Ovary (tissue), 3 donors: ENCODE measurements at regions not wholly inside any gene's neighbourhood (a gene's known extent, or its start where the extent isn't known, plus 50 kb on each side); places are given as distances from the start of the nearest gene placed in this dataset.

Experiments
- CTCF ChIP-seq, 3 donors: fragments of 450-650 bp in 2 of 3; fragments of 200-600 bp in 1 of 3; IDR thresholded peaks; one replicate each; pipeline versions ENCODE4 v1.5.1 to v1.8.0; 2016 to 2022; ENCODE audit warnings: antibody characterized with exemption in 3 of 3, mild to moderate bottlenecking in 1 of 3
- POLR2A ChIP-seq: fragments of 450-650 bp; IDR thresholded peaks from one replicate; pipeline ENCODE4 v1.6.1; 2017; ENCODE audit warnings: antibody characterized with exemption, mild to moderate bottlenecking, moderate library complexity
- donor health status: DM: no; HTN: no; CAD: no.

DNA sequence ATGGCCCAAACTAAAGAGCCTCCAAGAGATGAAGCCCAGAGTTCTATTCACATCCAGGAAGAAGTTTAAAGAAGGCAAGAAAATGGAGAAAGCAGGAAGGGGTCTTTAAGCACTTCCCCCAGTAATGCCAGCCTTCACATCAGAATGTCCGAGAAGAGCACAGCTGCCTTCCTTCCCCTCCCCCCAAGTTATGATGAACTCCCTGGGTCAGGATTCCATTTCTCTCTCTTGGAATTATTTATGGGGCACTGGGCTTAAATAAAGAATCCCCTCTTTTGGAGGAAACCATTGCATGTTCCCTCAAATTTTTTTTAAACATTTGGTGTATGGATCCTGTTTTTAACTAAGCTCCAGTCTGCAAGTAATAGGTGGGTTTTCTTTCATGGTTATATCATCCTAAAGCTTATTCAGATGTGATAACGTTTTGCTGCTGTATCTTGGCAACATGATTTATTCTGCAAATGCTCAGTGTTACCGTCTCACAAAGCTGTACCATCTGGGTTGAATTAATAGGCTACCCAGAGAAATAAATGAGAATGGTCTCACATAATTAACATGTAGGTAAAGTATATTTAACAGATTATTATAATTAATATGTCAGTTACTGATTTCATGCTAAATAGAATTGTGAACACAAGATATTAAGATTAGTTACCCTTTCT is 160.9 kb upstream of the TOX3 start:
- no peak for TF ChIP-seq CTCF (IDR thresholded peaks at IDR 0.05)
- TF ChIP-seq POLR2A, result no peak
